ENCODE measurements at regions not wholly inside any gene's neighbourhood (a gene's known extent, or its start where the extent isn't known, plus 50 kb on each side); places are given as distances from the start of the nearest gene placed in this dataset.

GRCh38 chr4:188603646-188604045 is 464.4 kb downstream of the TRIML1 start:
- no peak for TF ChIP-seq CTCF (IDR thresholded peaks at IDR 0.05; ENCODE audit: low read depth, low read length)
- no peak for TF ChIP-seq EZH2phosphoT487 (IDR thresholded peaks at IDR 0.05; ENCODE audit: low read depth)
